Dedifferentiated amniotic fluid mesenchymal stem cell (primary cell): ENCODE measurements at regions not wholly inside any gene's neighbourhood (a gene's known extent, or its start where the extent isn't known, plus 50 kb on each side); places are given as distances from the start of the nearest gene placed in this dataset.

Source experiments
- DNase-seq: peaks from one replicate; pipeline ENCODE4 v3.0.0-alpha.2; 2016; ENCODE audit errors: extremely low spot score

DNA sequence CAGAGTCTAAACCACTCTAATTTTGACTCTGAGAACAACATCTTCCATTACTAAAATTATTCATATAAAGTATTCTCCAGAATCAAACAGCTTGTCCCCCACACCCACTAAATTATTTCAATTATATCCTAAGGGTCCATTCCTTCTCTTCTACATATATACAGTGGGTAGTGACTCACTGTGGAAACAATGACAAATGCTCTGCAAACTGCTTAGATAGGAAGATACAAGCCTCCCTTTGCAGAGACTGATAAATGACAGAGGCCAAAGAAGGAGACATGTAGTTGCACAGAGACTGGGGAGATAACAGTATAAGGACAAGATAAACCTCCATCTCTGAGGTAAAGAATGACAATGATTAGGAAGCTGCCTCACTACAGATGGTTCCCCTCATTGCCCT lies 1087.4 kb downstream of the AGBL1 start:
- DNase-seq, result no peak

DNA sequence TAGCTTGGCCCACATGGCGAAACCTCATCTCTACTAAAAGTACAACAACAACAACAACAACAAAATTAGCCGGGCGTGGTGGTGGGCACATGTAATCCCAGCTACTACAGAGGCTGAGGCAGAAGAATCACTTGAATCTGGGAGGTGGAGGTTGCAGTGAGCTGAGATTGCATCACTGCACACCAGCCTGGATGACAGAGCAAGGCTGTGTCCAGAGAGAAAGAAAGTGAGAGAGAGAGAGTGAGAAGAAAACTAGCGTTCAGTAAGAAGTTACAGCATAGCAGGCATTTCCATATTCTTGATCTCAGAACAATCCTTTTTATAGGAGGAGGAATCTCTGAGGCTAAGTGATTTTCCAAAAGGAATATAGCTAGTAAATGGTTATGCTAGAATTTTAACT lies 1076.1 kb downstream of the AGBL1 start:
- DNase-seq, result no peak

DNA sequence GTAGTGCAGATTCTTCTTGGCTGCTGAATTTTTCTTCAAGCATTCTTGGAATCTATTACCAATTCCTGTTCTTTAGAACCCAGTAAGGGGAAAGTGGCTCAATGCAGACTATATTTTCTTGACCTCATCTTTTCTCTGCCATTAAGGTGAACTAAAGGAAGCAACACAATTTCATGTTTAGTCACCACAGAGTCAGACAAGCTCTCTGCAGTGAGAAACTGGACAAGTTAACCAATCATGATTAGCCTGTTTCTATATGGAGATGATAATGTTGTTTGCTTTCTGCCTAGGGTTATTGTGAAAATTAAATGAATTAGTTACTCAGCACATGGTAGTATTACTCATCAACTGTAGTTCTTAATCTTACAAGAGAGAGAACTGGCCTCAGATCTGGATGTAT lies 1075.1 kb downstream of the AGBL1 start:
- DNase-seq, result no peak

DNA sequence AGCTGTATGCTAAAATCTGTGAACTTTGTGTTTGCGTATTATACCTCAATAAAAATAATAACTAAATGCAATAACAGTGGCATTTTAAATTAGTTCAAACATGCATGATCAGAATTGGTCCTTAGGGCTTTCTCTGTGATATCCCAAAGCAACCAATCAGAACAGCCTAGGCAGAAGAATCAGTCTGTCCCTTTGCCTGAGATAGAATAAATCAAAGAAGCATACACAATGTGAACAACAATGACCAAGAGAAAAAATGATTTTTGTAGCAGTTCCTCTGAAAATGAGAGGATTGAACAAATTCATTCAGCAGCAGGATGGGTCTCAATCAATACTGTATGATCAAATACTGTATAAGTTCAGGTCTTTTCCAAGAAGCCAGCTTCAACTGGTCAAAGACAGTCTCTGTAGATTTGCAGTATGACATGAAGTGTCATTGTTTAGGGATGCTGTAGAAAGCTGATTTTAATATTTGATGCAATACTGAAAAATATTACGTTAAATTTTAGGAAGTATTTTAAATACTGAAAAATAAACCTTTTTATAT lies 1071.6 kb downstream of the AGBL1 start:
- DNase-seq, result no peak

DNA sequence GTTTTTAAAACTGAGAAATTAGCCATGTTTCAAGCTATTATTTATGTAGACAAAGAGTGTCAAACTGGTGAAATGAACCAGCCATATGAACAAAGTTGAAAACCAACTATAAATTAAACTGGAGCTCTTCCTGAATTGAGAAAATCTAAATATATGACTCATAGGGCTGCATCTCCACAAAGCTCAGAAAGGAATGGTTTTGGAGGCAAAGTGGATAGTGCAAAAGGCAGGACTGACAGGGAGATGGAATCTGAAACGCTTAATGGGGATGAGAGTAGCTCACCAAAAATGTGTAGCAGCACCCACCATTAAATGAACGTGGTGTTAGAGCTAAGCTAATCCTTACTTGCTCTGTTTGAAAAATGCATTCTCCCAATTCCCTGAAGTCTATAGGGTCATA lies 1066.0 kb downstream of the AGBL1 start:
- DNase-seq, result no peak

DNA sequence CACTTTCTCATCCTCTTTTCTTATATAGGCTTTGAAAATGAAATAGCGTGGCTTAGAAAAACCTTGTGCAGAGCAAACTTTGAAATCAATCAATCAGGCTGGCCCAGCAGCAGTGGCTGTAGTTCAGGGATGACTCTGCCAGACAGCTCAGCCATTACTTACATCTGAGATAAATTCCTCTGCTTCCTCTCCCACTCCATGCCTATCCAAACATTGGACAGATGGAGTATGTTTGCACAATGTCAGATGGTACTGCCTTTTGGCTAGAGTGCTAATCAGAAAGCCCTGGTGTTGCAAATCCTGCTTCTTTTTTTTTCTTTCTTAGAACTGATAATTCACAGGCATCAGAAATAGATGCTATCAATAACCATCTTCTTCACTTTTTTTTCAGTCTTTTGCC lies 1065.1 kb downstream of the AGBL1 start:
- DNase-seq, result no peak

DNA sequence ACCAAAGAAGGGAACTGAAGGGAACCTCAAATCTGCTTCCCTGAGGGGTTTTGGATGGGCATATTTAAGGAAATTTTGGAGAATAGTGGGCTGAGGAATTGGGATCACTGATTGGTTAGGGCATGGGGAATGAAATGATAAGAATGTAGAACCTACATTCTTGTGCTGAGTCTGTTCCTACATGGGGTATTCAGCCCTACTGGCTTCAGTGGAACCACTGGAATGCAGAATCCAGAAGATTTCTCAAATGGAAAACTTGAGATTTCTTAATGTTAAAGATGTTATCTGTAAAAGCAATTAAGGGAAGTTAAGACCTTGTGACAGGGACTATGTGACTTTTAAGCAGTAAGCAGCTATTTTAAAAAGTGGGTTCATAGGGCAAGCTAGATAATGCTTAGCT lies 1062.4 kb downstream of the AGBL1 start:
- no peak for DNase-seq

DNA sequence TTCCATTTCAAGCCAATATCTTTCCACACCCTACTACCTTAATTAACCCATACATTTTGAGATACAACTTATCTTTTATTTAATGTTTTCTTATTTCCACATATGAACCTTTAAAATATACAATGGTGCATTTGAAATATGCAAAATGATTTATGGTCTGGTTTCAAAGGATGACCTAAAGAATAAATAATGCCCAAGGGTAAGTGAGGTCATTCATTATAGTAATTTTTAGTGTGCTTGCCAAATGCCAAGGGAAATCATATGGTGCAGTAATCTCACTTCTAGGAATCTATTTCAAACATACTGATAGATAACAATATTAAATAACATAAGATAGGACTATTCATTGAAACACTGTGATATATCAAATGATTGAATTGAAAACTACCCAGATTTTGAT lies 1055.4 kb downstream of the AGBL1 start:
- DNase-seq, result no peak

DNA sequence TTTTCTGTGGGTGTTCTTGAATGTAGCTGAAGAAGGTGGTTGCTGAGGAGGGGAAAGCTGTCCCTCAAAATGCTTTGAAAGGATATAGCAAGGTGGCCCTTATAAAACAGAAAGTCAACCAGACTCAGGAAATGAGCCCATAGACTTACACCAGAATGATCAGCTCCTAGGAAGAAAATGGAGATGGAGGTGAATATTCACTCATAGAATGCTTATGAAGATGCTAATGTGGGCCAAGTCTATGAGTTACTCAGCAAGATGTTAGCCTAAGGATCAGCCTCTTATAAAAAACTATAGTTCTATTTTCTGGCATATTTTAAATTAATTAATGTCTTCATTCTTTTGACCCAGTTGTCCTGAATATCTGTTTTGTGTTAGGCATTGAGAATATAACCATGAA lies 1054.0 kb downstream of the AGBL1 start:
- DNase-seq, result no peak

DNA sequence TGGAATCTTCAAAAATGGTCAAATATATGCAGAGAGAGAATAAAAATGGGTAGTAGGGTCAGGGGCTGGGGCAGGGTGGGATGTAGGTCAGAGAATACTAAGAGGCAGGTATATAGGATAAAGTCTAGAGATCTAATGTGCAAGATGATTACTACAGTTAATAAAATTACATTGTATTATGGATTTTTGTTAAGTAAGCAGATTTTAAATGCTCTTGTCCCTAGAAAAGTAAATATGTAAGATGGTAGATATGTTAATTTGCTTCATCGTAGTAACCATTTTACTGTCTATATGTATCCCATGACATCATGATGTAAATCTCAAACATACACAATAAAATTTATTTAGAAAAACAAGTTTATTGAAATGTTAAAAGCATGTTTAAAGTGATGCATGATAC lies 1051.4 kb downstream of the AGBL1 start:
- DNase-seq, result no peak

DNA sequence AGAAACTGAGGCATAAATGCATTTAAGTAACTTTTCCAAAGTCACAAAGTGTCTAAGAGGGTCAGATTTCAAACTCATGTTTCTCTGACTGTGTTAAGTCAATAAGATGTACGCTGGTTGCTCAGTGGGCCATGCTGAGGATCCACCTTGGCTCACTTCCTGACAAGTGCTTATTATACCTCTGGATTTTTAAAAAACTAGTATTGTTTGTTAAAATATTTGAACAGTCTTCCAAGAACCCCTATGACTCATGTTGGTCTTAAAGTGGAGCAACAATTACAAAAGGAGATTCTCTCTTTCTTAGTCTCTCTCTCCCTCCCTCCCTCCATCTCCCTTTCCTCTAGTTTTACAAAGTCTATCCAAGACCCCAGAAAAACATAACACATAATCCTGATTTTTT lies 1050.2 kb downstream of the AGBL1 start:
- no peak for DNase-seq

DNA sequence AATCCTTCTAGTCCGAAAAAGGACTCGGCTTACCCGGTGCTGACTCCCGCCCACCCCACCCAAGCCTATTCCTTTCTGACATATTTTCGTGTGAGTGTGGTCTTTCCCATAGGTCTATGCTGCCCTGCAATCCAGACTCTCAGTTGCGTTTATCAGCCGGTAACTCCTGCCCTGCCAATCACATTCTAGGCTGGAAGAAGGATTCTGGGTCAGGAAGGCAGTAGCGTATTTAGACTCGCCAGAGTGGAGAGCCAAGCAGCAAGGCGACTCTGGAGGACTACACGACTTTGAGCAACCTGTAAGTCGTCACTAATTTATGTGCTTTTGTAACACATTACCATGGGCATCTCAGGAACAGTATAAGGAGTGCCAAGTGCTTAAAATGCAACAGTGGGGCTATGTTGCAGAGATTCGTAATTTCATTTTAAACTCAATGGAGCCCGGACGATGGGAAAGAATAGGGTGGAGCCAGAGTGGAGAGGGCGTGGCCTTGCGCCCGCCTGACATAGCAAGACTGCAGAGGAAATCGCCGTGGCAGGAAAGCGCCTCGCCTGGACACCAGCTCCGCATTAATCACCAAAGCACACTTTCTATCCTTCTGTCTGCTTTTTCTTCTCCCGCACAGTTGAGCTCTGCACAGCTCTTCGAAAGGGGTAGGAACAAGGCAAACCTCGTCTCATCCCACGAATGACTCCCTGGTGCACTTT lies 1044.2 kb downstream of the AGBL1 start:
- no peak for DNase-seq

DNA sequence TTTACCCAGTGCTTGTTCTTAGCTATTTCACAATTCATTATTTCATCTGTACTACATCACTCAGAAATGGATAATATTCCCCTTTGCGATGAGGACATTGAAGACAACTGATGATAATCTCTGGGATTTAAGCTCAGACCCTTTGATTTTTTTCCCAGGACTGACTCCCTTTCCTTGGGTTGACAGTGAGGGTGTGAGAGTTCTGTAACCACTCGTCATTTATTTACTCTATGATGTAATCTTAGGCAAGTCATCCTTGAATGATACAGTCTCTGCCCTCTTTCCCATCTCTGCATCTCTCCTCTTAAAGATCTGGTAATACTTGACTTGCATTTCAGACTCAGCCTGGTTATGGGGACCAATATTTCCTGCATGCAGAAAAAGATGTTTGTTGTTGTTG lies 1041.7 kb downstream of the AGBL1 start:
- DNase-seq, result no peak

DNA sequence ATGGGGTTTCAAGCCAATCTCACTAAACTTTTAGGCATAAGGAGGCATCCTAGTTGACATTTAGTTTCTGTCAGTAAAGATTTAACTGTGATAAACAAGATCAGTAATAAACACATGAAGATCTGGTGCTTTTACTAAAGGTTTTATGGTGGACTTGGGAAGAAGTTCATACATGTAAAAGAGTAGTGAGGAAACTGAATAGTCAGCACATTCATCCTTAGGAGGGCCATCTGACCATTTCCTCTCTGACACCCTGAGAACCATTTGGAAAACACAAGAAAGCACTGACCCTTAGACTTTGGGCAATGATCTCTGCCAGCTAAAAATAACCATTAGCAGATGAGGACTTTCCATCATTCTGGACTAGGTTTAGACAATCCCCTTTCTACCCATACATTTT lies 1040.9 kb downstream of the AGBL1 start:
- DNase-seq, result no peak

DNA sequence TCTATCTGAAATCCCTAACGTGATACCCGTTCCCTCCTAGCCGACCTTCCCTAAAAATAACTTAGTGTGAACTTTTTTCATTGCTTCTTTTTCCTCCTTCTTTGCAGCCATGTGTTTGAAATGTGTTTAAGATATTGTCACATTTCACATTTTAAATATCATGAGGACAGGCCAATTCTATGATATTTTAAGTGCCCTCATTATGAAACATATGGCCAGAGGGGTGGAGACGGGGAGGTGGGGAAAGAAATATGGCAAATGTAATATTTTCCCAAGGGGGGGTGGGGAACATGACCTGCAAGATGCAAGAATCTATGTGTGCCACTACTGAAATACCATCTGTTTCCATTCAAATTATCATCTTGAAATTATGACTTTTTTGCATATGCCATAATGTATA lies 1039.2 kb downstream of the AGBL1 start:
- no peak for DNase-seq

DNA sequence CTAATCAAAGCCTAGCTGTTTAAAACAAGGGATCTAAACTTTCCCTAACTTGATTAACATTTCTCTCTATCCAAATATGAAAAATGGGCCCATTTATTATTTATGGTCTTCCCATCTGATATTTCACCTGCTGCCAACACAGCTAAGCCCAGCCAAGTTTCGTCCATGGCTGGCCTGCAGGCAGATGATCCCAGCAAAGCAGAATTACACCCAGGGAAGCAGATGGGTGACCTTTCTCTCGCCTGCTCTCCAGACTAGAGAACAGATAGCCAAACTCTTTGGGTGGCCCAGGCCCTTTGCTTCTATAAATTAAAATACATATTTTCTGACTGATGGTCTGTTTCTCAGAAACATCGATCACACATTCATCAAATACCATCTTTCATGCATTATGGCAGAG lies 1038.8 kb downstream of the AGBL1 start:
- DNase-seq, result no peak

DNA sequence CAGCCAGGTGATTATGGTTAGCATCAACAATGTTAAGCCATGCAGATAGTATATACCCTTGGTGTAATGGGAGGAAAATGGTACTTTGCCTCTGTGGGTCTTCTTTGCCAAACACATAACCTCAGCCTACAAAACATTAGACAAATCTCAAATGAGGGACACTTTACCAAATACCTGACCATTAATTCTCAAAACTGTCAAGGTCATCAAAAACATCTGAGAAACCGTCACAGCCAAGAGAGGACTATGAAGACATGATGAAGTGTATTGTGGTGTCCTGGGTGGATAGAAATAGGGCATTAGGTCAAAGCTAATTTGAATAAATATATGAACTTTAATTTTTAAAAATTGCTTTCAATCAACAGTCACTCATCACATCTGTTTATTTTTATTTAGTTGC lies 1036.1 kb downstream of the AGBL1 start:
- no peak for DNase-seq

DNA sequence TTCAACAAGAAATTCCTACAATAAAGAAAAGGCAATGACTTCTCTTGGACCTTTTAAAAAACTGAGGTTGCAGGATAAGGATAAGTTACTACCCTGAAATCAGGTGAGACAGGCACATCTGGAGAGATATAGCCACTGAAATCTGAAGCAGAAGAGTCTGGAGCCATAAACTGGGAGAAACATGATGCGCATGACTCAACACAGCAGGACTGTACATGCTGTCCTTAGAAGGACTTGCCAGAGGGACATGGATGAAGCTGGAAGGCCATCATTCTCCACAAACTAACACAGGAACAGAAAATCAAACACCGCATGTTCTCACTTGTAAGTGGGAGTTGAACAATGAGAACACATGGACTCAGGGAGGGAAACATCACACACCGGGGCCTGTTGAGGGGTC lies 1020.2 kb downstream of the AGBL1 start:
- no peak for DNase-seq

DNA sequence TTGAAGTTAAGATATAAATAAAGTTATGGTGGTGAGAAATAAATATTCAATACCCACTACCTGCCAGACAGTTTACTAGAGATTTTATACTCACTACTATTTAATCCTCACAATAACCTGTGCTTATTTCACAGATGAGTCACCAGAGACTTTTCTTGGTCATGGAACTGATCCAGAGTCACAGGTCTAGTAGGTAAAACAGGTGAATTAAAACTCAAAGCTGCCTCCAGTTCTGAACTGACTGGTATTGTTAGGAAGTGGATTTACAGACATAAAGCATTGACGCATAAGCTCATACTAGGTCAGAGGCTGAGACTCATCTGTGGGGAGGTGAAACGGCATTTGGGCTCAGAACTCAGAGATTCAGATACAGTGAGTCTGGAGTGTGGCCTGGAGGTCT lies 1009.9 kb downstream of the AGBL1 start:
- DNase-seq, result no peak

DNA sequence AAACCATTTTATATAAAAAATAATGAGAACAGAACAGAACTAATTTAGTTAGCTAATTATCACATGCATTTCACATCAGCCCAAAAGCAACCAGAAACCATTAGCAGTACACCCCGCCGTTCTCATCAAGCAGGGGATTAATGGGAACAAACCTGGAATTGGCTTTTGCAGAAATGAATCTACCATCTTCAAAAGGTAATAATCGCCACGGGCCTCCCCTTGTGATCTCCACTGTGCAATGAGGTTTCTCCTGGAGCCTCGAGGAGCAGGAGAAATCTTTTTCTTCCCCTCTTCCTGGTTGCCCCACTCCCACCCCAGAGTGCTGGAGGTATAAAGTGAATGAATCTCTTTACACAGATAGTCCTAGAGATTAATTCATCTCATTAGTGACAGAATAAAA lies 1003.5 kb downstream of the AGBL1 start:
- no peak for DNase-seq

DNA sequence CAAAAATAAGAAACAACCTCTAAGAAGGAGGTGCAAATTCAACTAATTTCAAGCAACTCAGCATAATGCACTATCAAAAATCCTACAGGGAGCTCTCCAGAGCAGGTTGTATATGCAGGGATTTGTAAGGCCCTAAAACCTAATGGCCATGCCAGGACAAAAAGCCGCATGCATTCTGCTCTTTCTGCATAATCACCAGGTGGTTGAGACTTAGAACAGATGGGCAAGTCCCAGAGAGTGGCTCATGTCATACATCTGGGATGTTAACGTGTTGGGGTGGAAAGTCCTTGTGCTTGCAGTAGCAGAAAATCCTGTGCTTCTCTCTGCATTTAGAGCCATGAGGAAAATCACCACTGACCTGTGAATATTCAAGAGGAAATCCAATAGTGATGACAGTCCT lies 1002.9 kb downstream of the AGBL1 start:
- no peak for DNase-seq

DNA sequence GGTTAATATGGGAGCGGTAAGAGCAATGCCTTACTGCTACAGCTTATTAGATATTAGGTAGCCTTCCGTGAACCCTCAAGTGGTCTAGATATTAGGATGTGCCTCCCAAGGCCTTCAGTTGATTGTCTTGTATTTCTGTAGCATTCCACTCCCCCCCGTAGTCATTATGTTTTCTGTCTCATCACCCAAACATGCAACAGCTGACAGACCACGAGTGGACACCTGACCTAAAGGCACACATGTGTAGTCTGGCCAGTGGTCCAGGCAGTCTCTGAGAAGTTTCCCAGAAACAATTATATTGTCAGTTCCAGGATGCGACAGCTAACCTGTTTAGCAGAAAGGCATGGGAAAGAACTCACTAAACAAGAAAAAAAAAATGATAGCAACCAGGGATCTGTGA lies 1000.9 kb downstream of the AGBL1 start:
- no peak for DNase-seq
